Mesendoderm (in vitro differentiated cells): ENCODE measurements at regions not wholly inside any gene's neighbourhood (a gene's known extent, or its start where the extent isn't known, plus 50 kb on each side); places are given as distances from the start of the nearest gene placed in this dataset.
"Not testable (repeated sequence)": the region's sequence is repeated elsewhere in the genome, so short reads cannot be mapped to it uniquely, and the experiment has no call there.

Experiments used
- DNase-seq: peaks from one replicate; pipeline ENCODE4 v3.0.0; 2013
- H2AK5ac ChIP-seq: 2 replicates; pipeline ENCODE4 v1.6.1; 2013; ENCODE audit warnings: low read length, inconsistent platforms
- H2BK120ac ChIP-seq: 2 replicates; pipeline ENCODE4 v1.6.1; 2013; ENCODE audit warnings: low read depth, mild to moderate bottlenecking, low read length, moderate library complexity, mixed read lengths
- H2BK15ac ChIP-seq: replicated peaks from 2 replicates; pipeline ENCODE4 v1.6.1; 2013; ENCODE audit warnings: low read depth, mild to moderate bottlenecking, moderate library complexity
- H2BK5ac ChIP-seq: 2 replicates; pipeline ENCODE4 v1.6.1; 2013; ENCODE audit warnings: low read length, inconsistent platforms
- H3K18ac ChIP-seq: 2 replicates; pipeline ENCODE4 v1.6.1; 2013; ENCODE audit warnings: mild to moderate bottlenecking, low read length, mixed read lengths
- H3K23ac ChIP-seq: one replicate; pipeline ENCODE4 v1.6.1; 2013; ENCODE audit warnings: low read length
- H3K27ac ChIP-seq: 2 replicates; pipeline ENCODE4 v1.5.1; 2013; ENCODE audit warnings: low read depth, mild to moderate bottlenecking, inconsistent platforms, low read length, moderate library complexity
- H3K27me3 ChIP-seq: 2 replicates; pipeline ENCODE4 v1.6.1; 2013; ENCODE audit warnings: low read length, control low read depth, mild to moderate bottlenecking, inconsistent platforms; ENCODE audit not compliant: insufficient read depth, poor library complexity
- H3K36me3 ChIP-seq: 2 replicates; pipeline ENCODE4 v1.6.1; 2013; ENCODE audit warnings: low read length, inconsistent platforms; ENCODE audit not compliant: control insufficient read depth, insufficient read depth
- H3K4ac ChIP-seq: one replicate; pipeline ENCODE4 v1.6.1; 2013; ENCODE audit warnings: low read depth, mild to moderate bottlenecking, low read length, moderate library complexity
- H3K4me1 ChIP-seq: 2 replicates; pipeline ENCODE4 v1.6.1; 2013; ENCODE audit warnings: low read depth, low read length, inconsistent platforms; ENCODE audit not compliant: control insufficient read depth
- H3K4me2 ChIP-seq: 2 replicates; pipeline ENCODE4 v1.6.1; 2013; ENCODE audit warnings: low read length
- H3K4me3 ChIP-seq: 2 replicates; pipeline ENCODE4 v1.5.1; 2013; ENCODE audit warnings: mild to moderate bottlenecking, low read length
- H3K56ac ChIP-seq: one replicate; pipeline ENCODE4 v1.6.1; 2013; ENCODE audit warnings: low read length
- H3K79me1 ChIP-seq: 2 replicates; pipeline ENCODE4 v1.6.1; 2013; ENCODE audit warnings: low read length, inconsistent platforms
- H3K79me2 ChIP-seq: 2 replicates; pipeline ENCODE4 v1.6.1; 2013; ENCODE audit warnings: mild to moderate bottlenecking, low read length; ENCODE audit not compliant: control insufficient read depth, insufficient read depth
- H3K9ac ChIP-seq: 2 replicates; pipeline ENCODE4 v1.6.1; 2013; ENCODE audit warnings: low read length, inconsistent platforms
- H4K5ac ChIP-seq: one replicate; pipeline ENCODE4 v1.6.1; 2013; ENCODE audit warnings: low read length
- H4K8ac ChIP-seq: one replicate; pipeline ENCODE4 v1.6.1; 2013; ENCODE audit warnings: low read depth, mild to moderate bottlenecking, control low read depth, low read length, moderate library complexity
- WGBS: extraction: QIAGEN DNeasy Blood & Tissue Kit; methylation state at CpG from one replicate; pipeline ENCODE4 v1.1.7; 2013; ENCODE audit warnings: low lambda C conversion rate, missing lambda C conversion rate; ENCODE audit not compliant: insufficient coverage; ENCODE audit errors: extremely low coverage; 5-methylcytosine and 5-hydroxymethylcytosine counted together

- H3K4ac ChIP-seq, H3K36me3 ChIP-seq, H4K8ac ChIP-seq, H3K79me1 ChIP-seq, H3K23ac ChIP-seq, H3K27ac ChIP-seq, H3K18ac ChIP-seq, DNase-seq, H3K4me1 ChIP-seq, H3K4me3 ChIP-seq, H3K56ac ChIP-seq, H2BK15ac ChIP-seq, H4K5ac ChIP-seq, H3K27me3 ChIP-seq, H3K4me2 ChIP-seq, H2BK120ac ChIP-seq, H3K79me2 ChIP-seq, H2AK5ac ChIP-seq, H3K9ac ChIP-seq, H2BK5ac ChIP-seq: not testable (repeated sequence)
- WGBS, result no CpG with 5 or more reads among the region's 30 CpGs
Observed at GRCh38 chr3:69677456-69677855, 61.8 kb upstream of the MITF start.

DNA sequence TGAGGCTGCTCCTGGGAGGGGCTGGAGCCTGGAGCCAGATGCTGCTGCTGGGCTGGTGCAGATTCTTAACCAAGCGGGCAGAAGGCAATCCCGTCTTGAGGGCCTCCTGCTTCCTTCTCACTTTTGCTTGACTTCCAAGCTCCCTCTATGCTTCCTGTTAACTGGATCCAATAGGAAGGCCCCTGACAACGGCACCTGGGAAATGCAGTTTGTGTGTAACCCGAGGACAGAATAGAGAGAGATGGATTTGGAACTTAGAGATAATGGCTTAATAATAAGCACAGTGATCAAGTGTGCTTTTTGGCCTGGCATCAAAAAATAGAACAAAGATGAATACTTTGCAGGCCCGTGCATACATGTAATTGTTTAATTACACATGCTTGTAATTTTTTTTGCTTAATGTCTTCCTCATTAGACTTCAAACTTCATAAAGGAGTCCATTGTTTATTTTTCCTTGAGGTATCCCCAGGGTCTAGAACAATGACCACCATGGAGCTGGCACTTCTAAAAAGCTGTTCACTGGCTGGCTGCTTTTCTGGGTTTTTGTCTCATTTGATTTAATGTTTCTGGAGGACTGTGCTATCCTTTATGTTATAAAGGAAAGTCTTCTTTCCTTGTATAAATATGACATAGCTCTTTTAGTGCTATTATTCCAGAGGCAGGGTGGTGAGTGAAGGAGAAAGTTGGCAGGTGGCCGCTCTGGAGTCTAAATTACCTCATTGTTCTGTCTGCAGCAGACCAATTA, 63.3 kb upstream of the MITF start:
- Histone ChIP-seq H3K56ac (no peak overlapping the region), H3K79me1 (no peaks in the 10 kb centered on the region), H3K23ac (no peak overlapping the region), H3K36me3 (no peaks in the 10 kb centered on the region), H3K4me3 (no peak overlapping the region), H3K18ac (no peak overlapping the region), H3K27me3 (peaks cover under 1% of the 10 kb centered on the region), H2BK120ac (no peak overlapping the region), H3K4me2 (no peak overlapping the region), H2AK5ac (no peak overlapping the region), H4K5ac (no peak overlapping the region), H3K4ac (no peak overlapping the region), H3K9ac (no peak overlapping the region), H3K4me1 (no peaks in the 10 kb centered on the region), H2BK5ac (no peak overlapping the region), H3K27ac (no peak overlapping the region), H4K8ac (no peak overlapping the region), H2BK15ac (no peak overlapping the region), H3K79me2 (no peaks in the 10 kb centered on the region)
- no CpG with 5 or more reads among the region's 6 CpGs for WGBS
- DNase-seq, result no peak

GRCh38 chr3:69674752-69675151, 64.5 kb upstream of the MITF start:
- Histone ChIP-seq H3K4ac (no peak overlapping the region), H3K27ac (no peak overlapping the region), H3K36me3 (no peaks in the 10 kb centered on the region), H4K5ac (no peak overlapping the region), H4K8ac (no peak overlapping the region), H3K4me2 (no peak overlapping the region), H2BK5ac (no peak overlapping the region), H2BK15ac (no peak overlapping the region), H3K79me2 (no peaks in the 10 kb centered on the region), H3K56ac (no peak overlapping the region), H3K9ac (no peak overlapping the region), H3K4me3 (no peak overlapping the region), H2AK5ac (no peak overlapping the region), H3K79me1 (no peaks in the 10 kb centered on the region), H3K4me1 (no peaks in the 10 kb centered on the region), H2BK120ac (no peak overlapping the region), H3K23ac (no peak overlapping the region), H3K27me3 (no peaks in the 10 kb centered on the region), H3K18ac (no peak overlapping the region)
- no peak for DNase-seq
- no CpG with 5 or more reads among the region's 3 CpGs for WGBS

DNA sequence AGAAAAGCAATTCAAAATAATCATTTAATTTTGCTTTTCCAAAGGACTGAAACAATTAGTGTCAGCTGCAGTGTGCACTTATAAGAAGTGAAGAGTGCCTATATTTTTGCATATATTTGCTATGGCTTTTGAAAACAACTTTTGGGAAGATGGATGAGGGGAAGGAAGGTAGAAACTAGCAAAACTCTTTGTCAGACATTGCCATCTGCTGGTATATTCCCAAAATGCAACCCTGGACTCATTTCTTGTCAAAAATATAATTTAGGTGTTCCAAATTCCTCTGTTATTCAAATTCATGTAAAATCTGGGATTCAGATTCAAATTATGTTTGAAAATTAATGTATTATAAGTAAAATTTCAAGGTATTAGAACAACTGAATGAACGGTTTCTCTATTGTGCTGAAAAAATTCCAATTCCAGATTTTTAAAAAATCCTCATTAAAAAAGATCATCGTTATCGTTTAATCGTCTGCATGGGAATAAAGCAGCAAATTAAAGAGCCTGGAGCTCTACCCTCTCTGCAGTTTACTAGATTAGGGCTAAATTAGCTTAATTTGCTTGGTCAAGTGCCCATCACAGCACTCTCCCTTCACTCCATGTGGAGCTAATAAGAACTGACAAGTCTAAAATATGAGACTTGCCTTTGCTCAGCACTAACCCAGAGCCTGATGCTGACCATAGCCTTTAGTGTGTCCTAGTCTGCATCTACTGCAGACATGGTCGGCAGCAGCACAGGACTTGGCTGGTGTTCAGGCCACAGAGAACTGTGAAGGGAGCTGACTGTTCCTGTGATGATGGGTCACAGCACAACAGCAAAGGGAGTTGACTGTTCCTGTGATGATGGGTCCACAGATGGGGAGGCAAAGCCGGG, 67.9 kb upstream of the MITF start:
- H3K9ac ChIP-seq, result no peak overlapping the region
- H3K4me1 ChIP-seq, result no peaks in the 10 kb centered on the region
- H3K36me3 ChIP-seq, result no peaks in the 10 kb centered on the region
- H2BK5ac ChIP-seq, result no peak overlapping the region
- H4K8ac ChIP-seq, result no peak overlapping the region
- H2BK15ac ChIP-seq, result no peak overlapping the region
- H3K23ac ChIP-seq, result no peak overlapping the region
- H3K27me3 ChIP-seq, result no peaks in the 10 kb centered on the region
- no peak overlapping the region for H2BK120ac ChIP-seq
- WGBS, result no CpG with 5 or more reads among the region's 6 CpGs
- no peak overlapping the region for H3K56ac ChIP-seq
- H3K4me3 ChIP-seq, result no peak overlapping the region
- no peak overlapping the region for H4K5ac ChIP-seq
- DNase-seq, result peak; percentile 34
- no peak overlapping the region for H3K4me2 ChIP-seq
- no peak overlapping the region for H3K4ac ChIP-seq
- H3K27ac ChIP-seq, result no peak overlapping the region
- H2AK5ac ChIP-seq, result no peak overlapping the region
- no peaks in the 10 kb centered on the region for H3K79me2 ChIP-seq
- H3K18ac ChIP-seq, result no peak overlapping the region
- H3K79me1 ChIP-seq, result no peaks in the 10 kb centered on the region

GRCh38 chr3:69669070-69669469, 70.2 kb upstream of the MITF start:
- Histone ChIP-seq H2AK5ac (no peak overlapping the region), H3K27me3 (no peaks in the 10 kb centered on the region), H3K79me1 (no peaks in the 10 kb centered on the region), H2BK5ac (no peak overlapping the region), H3K18ac (no peak overlapping the region), H2BK15ac (no peak overlapping the region), H3K9ac (no peak overlapping the region), H3K4ac (no peak overlapping the region), H2BK120ac (no peak overlapping the region), H3K36me3 (no peaks in the 10 kb centered on the region), H3K79me2 (no peaks in the 10 kb centered on the region), H3K4me1 (no peaks in the 10 kb centered on the region), H4K5ac (no peak overlapping the region), H3K23ac (no peak overlapping the region), H3K4me2 (no peak overlapping the region), H3K56ac (no peak overlapping the region), H3K4me3 (no peak overlapping the region), H4K8ac (no peak overlapping the region), H3K27ac (no peak overlapping the region)
- DNase-seq, result no peak
- no CpG with 5 or more reads among the region's 3 CpGs for WGBS
